Gastroesophageal sphincter (tissue), 3 donors: ENCODE measurements at regions not wholly inside any gene's neighbourhood (a gene's known extent, or its start where the extent isn't known, plus 50 kb on each side); places are given as distances from the start of the nearest gene placed in this dataset.

Experiments
- POLR2A ChIP-seq, 2 donors: fragments of 450-650 bp; IDR thresholded peaks; one replicate each; pipeline ENCODE4 v1.6.1; 2017; ENCODE audit warnings: antibody characterized with exemption in 2 of 2, mild to moderate bottlenecking in 2 of 2, moderate library complexity in 1 of 2
- POLR2AphosphoS5 ChIP-seq: sonication (generic); formaldehyde crosslinking; IDR thresholded peaks from one replicate; pipeline ENCODE4 v1.6.1; 2017; ENCODE audit warnings: antibody characterized with exemption
- TF ChIP-seq, protein P1 (sequence below), 4 experiments: fragments of 200-600 bp in 2 of 4; fragments of 450-650 bp in 2 of 4; sonication (generic) in 1 of 4; IDR thresholded peaks; one replicate each; pipeline ENCODE4 v1.5.1; 2017 to 2019; ENCODE audit warnings: antibody characterized with exemption in 4 of 4, mild to moderate bottlenecking in 2 of 4, moderate library complexity in 2 of 4

DNA sequence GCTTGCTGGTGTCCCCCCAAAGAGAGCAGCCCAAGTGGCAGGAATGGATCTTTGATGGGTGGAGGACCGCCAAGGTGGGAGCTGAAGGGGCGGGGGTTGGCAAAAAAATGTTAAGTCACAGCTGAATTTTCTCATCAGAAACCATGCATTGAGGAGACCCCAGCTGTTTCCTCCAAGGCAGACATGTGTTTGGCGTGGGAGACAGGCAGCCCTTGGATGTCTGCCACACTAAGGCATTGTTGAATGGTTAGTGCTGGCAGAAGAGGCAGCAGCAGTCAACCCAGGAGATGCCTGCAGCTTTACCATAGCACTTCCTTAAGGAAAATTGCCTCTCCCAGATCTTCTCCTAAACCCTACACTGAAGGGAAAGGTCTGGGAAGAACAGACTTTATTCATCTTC lies 394.9 kb upstream of the CD180 start:
- TF ChIP-seq POLR2AphosphoS5 (no peak), POLR2A (IDR thresholded peaks at IDR 0.05) (no peak)
- TF ChIP-seq, protein P1, sequence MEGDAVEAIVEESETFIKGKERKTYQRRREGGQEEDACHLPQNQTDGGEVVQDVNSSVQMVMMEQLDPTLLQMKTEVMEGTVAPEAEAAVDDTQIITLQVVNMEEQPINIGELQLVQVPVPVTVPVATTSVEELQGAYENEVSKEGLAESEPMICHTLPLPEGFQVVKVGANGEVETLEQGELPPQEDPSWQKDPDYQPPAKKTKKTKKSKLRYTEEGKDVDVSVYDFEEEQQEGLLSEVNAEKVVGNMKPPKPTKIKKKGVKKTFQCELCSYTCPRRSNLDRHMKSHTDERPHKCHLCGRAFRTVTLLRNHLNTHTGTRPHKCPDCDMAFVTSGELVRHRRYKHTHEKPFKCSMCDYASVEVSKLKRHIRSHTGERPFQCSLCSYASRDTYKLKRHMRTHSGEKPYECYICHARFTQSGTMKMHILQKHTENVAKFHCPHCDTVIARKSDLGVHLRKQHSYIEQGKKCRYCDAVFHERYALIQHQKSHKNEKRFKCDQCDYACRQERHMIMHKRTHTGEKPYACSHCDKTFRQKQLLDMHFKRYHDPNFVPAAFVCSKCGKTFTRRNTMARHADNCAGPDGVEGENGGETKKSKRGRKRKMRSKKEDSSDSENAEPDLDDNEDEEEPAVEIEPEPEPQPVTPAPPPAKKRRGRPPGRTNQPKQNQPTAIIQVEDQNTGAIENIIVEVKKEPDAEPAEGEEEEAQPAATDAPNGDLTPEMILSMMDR (IDR thresholded peaks at IDR 0.05), result no peak
